ENCODE measurements at regions not wholly inside any gene's neighbourhood (a gene's known extent, or its start where the extent isn't known, plus 50 kb on each side); places are given as distances from the start of the nearest gene placed in this dataset.

DNA sequence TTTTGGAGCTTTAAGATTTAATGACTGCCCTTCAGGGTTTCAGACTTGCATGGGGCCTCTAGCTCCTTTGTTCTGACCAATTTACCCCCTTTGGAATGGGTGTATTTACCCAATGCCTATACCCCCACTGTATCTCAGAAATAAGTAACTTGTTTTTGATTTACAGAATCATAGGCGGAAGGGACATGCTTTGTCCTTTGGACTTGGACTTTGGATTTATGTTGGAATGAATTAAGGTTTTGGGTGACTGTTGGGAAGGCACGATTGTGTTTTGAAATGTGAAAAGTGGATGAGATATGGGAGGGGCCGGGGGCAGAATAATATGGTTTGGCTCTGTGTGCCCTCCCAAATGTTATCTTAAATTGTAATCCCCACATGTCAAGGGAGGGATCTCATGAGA, 1824.7 kb downstream of the PCDH7 start:
- Histone ChIP-seq H3K27ac (ENCODE audit: low read length) (no peak overlapping the region), H3K4me1 (ENCODE audit: control insufficient read depth in 1 of 2, insufficient read depth in 2 of 2, low read length in 2 of 2) (no peaks in the 10 kb centered on the region)

DNA sequence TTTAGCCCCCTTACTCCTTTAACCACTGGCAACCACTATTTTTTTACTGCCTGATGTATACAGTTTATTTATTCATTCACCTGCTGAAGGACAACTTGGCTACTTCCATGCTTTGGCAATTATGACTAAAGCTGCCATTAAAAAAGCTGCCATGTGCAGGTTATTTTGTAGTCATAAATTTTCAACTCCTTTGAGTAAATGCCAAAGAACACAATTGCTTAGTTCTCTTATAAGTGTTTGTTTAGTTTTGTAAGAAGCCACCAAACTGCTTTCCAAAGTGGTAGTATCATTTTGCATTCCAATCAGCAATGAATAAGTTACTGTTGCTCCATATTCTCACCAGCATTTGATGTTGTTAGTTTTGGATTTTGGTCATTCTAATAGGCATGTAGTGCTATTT, 1831.8 kb downstream of the PCDH7 start:
- Histone ChIP-seq H3K4me3 (ENCODE audit: low read depth in 1 of 2, low read length in 2 of 2) (no peak overlapping the region), H3K27ac (ENCODE audit: low read length) (no peak overlapping the region), H3K27me3 (ENCODE audit: low read depth, low read length) (no peaks in the 10 kb centered on the region), H3K4me1 (ENCODE audit: control insufficient read depth in 1 of 2, insufficient read depth in 2 of 2, low read length in 2 of 2) (no peaks in the 10 kb centered on the region), H3K36me3 (ENCODE audit: control insufficient read depth in 1 of 2, insufficient read depth in 2 of 2, low read length in 2 of 2) (no peaks in the 10 kb centered on the region), H3K9me3 (ENCODE audit: control insufficient read depth in 1 of 2, low read length in 2 of 2) (no peaks in the 10 kb centered on the region)

More for the DNA sequence above, 1824.7 kb downstream of the PCDH7 start:
- no peak overlapping the region for H3K4me3 ChIP-seq (ENCODE audit: low read depth in 1 of 2, low read length in 2 of 2)
- H3K27me3 ChIP-seq (ENCODE audit: low read depth, low read length), result no peaks in the 10 kb centered on the region
- no peaks in the 10 kb centered on the region for H3K9me3 ChIP-seq (ENCODE audit: control insufficient read depth in 1 of 2, low read length in 2 of 2)
- no peaks in the 10 kb centered on the region for H3K36me3 ChIP-seq (ENCODE audit: control insufficient read depth in 1 of 2, insufficient read depth in 2 of 2, low read length in 2 of 2)

DNA sequence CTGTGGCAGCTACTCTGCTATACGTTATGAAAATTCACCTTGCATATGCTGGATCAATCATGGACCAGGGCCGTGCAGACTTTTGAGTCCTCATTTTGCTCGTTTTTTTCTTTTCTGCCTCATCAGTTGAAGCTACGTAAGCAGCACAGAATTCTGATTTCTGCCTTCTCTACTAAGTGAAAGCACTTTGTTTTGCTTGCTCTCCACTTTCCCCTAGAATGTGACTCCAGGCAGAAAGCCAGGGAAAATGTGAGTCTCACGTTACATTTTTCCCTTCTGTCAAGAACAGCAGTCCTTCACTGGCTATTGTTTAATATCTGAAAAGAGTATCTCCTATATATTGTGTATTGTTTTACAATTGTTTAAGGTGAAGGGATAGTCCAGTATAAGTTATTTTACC, 1840.1 kb downstream of the PCDH7 start:
- H3K27ac ChIP-seq (ENCODE audit: low read length), result no peak overlapping the region
- peak overlapping the region; percentile 4 to 48 for H3K4me3 ChIP-seq (ENCODE audit: low read depth in 1 of 2, low read length in 2 of 2)
- no peaks in the 10 kb centered on the region for H3K4me1 ChIP-seq (ENCODE audit: control insufficient read depth in 1 of 2, insufficient read depth in 2 of 2, low read length in 2 of 2)
- no peaks in the 10 kb centered on the region for H3K27me3 ChIP-seq (ENCODE audit: low read depth, low read length)
- no peaks in the 10 kb centered on the region for H3K36me3 ChIP-seq (ENCODE audit: control insufficient read depth in 1 of 2, insufficient read depth in 2 of 2, low read length in 2 of 2)
- H3K9me3 ChIP-seq (ENCODE audit: control insufficient read depth in 1 of 2, low read length in 2 of 2), result no peaks in the 10 kb centered on the region

DNA sequence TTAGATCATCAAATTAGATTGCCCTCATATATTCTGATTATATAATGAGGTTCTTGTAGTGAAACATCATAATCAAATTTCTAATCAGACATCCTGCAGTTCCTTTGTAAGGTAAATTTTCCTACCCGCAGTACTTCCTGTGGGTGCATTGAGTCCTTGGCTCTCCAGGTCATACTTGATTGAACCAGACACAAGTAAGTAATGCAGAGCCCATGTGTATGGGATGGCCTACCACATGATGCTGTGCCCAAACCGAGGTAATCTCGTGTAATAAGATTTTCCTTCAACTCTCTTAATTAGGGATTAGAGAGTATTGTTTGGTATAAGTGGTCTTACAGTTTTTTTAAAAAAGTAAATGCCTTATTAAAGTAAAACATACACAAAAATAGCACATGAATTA, 1841.8 kb downstream of the PCDH7 start:
- no peaks in the 10 kb centered on the region for H3K27me3 ChIP-seq (ENCODE audit: low read depth, low read length)
- no peak overlapping the region for H3K27ac ChIP-seq (ENCODE audit: low read length)
- H3K4me1 ChIP-seq (ENCODE audit: control insufficient read depth in 1 of 2, insufficient read depth in 2 of 2, low read length in 2 of 2), result no peaks in the 10 kb centered on the region
- no peaks in the 10 kb centered on the region for H3K9me3 ChIP-seq (ENCODE audit: control insufficient read depth in 1 of 2, low read length in 2 of 2)
- H3K36me3 ChIP-seq (ENCODE audit: control insufficient read depth in 1 of 2, insufficient read depth in 2 of 2, low read length in 2 of 2), result no peaks in the 10 kb centered on the region
- no peak overlapping the region for H3K4me3 ChIP-seq (ENCODE audit: low read depth in 1 of 2, low read length in 2 of 2)

DNA sequence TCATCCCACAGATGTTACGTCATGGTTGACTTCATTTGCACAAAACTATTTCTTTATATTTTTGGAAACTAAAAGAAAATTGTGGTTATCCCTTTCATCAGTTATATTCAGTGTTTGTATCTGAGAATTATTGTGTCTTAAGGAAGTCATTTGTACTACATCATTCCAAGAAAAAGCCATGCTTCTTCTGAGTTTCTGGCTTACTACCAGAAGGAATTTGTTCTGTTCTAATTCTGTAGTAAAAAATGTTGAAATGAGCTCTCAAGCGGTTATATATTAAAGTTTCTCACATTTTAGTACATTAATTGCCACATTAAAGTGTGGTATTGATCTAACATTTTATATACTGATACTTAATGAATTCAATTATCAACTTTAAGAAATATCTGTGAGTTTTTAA, 1844.5 kb downstream of the PCDH7 start:
- H3K27ac ChIP-seq (ENCODE audit: low read length), result no peak overlapping the region
- H3K4me3 ChIP-seq (ENCODE audit: low read depth in 1 of 2, low read length in 2 of 2), result no peak overlapping the region
- H3K4me1 ChIP-seq (ENCODE audit: control insufficient read depth in 1 of 2, insufficient read depth in 2 of 2, low read length in 2 of 2), result no peaks in the 10 kb centered on the region
- H3K9me3 ChIP-seq (ENCODE audit: control insufficient read depth in 1 of 2, low read length in 2 of 2), result no peaks in the 10 kb centered on the region
- H3K27me3 ChIP-seq (ENCODE audit: low read depth, low read length), result no peaks in the 10 kb centered on the region
- no peaks in the 10 kb centered on the region for H3K36me3 ChIP-seq (ENCODE audit: control insufficient read depth in 1 of 2, insufficient read depth in 2 of 2, low read length in 2 of 2)

DNA sequence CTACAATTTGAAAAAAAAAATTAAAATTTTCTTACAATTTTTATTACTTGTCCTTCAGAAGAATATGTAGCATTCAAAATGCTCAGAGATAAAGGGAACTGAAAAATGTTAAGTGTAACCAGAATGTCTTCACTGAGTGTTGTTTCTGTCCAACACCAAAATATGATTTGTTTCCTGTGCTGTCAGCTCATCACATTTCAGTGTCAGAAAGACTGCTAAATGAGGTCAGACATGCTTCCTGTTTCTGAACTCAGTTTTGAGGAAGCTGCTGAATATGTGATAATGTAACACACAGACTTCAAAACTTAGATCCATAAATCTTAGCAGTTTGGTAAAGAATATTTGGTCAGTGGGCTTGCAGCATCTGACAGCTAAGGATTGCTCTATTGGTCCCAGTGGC, 1849.7 kb downstream of the PCDH7 start:
- no peaks in the 10 kb centered on the region for H3K9me3 ChIP-seq (ENCODE audit: control insufficient read depth in 1 of 2, low read length in 2 of 2)
- no peak overlapping the region for H3K4me3 ChIP-seq (ENCODE audit: low read depth in 1 of 2, low read length in 2 of 2)
- H3K27ac ChIP-seq (ENCODE audit: low read length), result no peak overlapping the region
- no peaks in the 10 kb centered on the region for H3K27me3 ChIP-seq (ENCODE audit: low read depth, low read length)
- no peaks in the 10 kb centered on the region for H3K4me1 ChIP-seq (ENCODE audit: control insufficient read depth in 1 of 2, insufficient read depth in 2 of 2, low read length in 2 of 2)
- H3K36me3 ChIP-seq (ENCODE audit: control insufficient read depth in 1 of 2, insufficient read depth in 2 of 2, low read length in 2 of 2), result no peaks in the 10 kb centered on the region

DNA sequence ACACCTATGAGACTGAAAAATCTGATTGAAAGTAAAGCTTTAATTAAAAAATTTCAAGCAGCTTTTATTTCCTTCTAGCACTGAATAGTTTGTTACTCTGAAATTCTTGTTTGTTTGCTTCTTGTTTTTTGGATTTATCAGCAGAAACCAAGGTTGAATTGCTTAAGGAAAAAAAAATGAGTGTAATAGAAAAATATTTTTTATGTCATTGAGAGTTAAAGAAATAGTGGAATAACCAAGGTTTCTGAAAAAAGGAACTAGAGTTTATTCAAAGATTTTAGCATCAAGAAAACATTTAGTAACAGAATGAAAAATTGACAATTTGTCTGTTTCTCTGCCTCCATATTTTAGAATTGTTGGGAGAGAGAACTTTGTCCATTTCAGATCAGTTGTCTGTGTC, 1852.2 kb downstream of the PCDH7 start:
- Histone ChIP-seq H3K4me3 (ENCODE audit: low read depth in 1 of 2, low read length in 2 of 2) (no peak overlapping the region), H3K27ac (ENCODE audit: low read length) (no peak overlapping the region), H3K27me3 (ENCODE audit: low read depth, low read length) (no peaks in the 10 kb centered on the region), H3K9me3 (ENCODE audit: control insufficient read depth in 1 of 2, low read length in 2 of 2) (no peaks in the 10 kb centered on the region), H3K36me3 (ENCODE audit: control insufficient read depth in 1 of 2, insufficient read depth in 2 of 2, low read length in 2 of 2) (no peaks in the 10 kb centered on the region), H3K4me1 (ENCODE audit: control insufficient read depth in 1 of 2, insufficient read depth in 2 of 2, low read length in 2 of 2) (no peaks in the 10 kb centered on the region)

DNA sequence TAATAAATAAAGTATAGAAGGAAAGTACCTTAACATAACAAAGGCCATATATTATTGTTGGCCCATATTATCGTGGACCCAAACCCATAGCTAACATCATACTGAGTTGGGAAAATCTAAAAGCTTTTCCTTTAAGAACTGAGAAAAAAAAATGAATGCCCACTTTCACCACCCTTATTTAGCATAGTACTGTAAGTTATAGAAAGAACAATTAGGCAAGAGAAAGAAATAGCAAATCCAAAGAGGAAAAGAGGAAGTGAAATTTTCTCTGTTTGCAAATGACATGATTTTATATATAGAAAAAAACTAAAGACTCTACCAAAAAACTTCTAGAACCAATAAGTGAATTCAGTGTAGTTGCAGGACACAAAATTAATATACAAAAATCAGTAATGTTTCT, 1854.6 kb downstream of the PCDH7 start:
- Histone ChIP-seq H3K36me3 (ENCODE audit: control insufficient read depth in 1 of 2, insufficient read depth in 2 of 2, low read length in 2 of 2) (no peaks in the 10 kb centered on the region), H3K27ac (ENCODE audit: low read length) (no peak overlapping the region), H3K4me3 (ENCODE audit: low read depth in 1 of 2, low read length in 2 of 2) (no peak overlapping the region), H3K9me3 (ENCODE audit: control insufficient read depth in 1 of 2, low read length in 2 of 2) (no peaks in the 10 kb centered on the region), H3K27me3 (ENCODE audit: low read depth, low read length) (no peaks in the 10 kb centered on the region), H3K4me1 (ENCODE audit: control insufficient read depth in 1 of 2, insufficient read depth in 2 of 2, low read length in 2 of 2) (no peaks in the 10 kb centered on the region)

DNA sequence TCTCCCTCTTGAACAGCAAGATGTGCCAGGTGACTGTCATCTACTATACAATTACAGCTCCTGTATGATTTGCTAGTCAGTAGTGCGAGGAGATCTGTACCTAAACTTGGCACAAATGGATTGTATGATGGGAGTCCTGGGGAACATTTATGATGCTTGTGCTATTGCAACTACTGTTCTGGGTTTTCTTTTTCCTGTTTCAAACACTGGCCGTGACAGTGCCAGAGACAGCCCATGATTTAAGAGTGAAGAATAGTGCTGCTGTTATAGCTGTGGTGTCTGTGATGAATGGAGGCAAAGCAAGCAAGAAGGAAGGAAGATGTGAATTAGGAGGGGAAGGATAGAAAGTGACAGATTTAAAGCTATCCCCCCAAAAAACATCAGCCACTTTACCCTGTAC, 1868.9 kb downstream of the PCDH7 start:
- no peak overlapping the region for H3K4me3 ChIP-seq (ENCODE audit: low read depth in 1 of 2, low read length in 2 of 2)
- H3K27me3 ChIP-seq (ENCODE audit: low read depth, low read length), result no peaks in the 10 kb centered on the region
- H3K4me1 ChIP-seq (ENCODE audit: control insufficient read depth in 1 of 2, insufficient read depth in 2 of 2, low read length in 2 of 2), result no peaks in the 10 kb centered on the region
- no peaks in the 10 kb centered on the region for H3K9me3 ChIP-seq (ENCODE audit: control insufficient read depth in 1 of 2, low read length in 2 of 2)
- H3K27ac ChIP-seq (ENCODE audit: low read length), result no peak overlapping the region
- H3K36me3 ChIP-seq (ENCODE audit: control insufficient read depth in 1 of 2, insufficient read depth in 2 of 2, low read length in 2 of 2), result no peaks in the 10 kb centered on the region

DNA sequence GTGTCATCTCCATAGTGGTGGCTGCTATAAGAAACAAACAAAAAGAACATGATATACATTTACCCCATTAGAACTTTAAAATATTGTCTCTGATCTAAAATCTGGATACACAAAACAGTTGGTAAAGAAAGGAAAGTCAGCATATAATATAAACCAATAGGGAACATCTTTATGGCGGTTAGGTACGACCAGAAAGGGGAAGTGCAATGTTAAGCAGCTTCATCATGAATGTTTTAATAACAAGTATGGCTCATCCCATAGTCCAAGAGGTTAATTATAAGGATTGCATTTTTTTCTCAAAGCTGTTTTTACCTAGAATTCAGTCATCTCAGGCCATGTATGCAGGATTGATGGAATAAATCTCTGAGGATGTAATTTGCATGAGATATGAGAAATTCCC, 1869.7 kb downstream of the PCDH7 start:
- H3K36me3 ChIP-seq (ENCODE audit: control insufficient read depth in 1 of 2, insufficient read depth in 2 of 2, low read length in 2 of 2), result no peaks in the 10 kb centered on the region
- no peak overlapping the region for H3K4me3 ChIP-seq (ENCODE audit: low read depth in 1 of 2, low read length in 2 of 2)
- H3K9me3 ChIP-seq (ENCODE audit: control insufficient read depth in 1 of 2, low read length in 2 of 2), result no peaks in the 10 kb centered on the region
- H3K27ac ChIP-seq (ENCODE audit: low read length), result no peak overlapping the region
- H3K4me1 ChIP-seq (ENCODE audit: control insufficient read depth in 1 of 2, insufficient read depth in 2 of 2, low read length in 2 of 2), result no peaks in the 10 kb centered on the region
- no peaks in the 10 kb centered on the region for H3K27me3 ChIP-seq (ENCODE audit: low read depth, low read length)

DNA sequence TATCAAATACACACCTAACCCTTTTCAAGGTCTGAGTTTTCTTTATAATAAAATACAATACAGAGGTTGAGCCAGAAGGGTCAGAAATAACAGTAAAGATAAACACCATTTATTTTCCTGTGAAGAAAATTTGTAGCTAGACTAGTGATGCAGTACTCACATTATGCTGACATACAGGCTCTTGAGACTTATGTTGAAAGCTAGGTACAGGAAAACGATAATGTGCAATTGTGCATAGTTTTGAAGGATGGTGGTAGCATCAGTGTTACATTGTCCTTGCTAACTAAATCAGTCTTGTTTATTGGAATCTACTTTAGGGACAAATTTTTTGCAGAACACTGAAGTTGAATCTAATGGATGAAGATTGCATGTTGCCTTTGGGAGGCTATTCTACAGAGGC, 1877.2 kb downstream of the PCDH7 start:
- no peaks in the 10 kb centered on the region for H3K36me3 ChIP-seq (ENCODE audit: control insufficient read depth in 1 of 2, insufficient read depth in 2 of 2, low read length in 2 of 2)
- H3K4me1 ChIP-seq (ENCODE audit: control insufficient read depth in 1 of 2, insufficient read depth in 2 of 2, low read length in 2 of 2), result no peaks in the 10 kb centered on the region
- no peak overlapping the region for H3K4me3 ChIP-seq (ENCODE audit: low read depth in 1 of 2, low read length in 2 of 2)
- H3K27ac ChIP-seq (ENCODE audit: low read length), result no peak overlapping the region
- H3K27me3 ChIP-seq (ENCODE audit: low read depth, low read length), result no peaks in the 10 kb centered on the region
- no peaks in the 10 kb centered on the region for H3K9me3 ChIP-seq (ENCODE audit: control insufficient read depth in 1 of 2, low read length in 2 of 2)

DNA sequence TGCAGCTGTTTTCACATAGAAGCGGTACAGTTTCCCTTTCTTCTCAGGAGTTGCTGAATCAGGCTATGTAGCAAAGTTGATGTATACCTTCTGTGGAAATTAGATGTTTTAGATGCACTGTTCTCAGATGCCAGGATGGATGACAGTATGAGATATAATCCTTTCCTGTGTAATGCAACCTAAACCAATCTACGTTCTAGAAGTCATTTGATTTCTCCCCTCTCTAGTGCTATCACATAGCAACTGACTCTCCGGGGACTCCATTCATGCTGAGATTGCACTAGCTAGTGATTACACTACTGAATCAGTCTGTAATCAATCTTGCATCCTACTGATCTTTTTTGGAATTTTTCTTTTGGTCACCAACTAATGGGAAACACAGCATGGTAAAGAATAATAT, 1881.7 kb downstream of the PCDH7 start:
- Histone ChIP-seq H3K9me3 (ENCODE audit: control insufficient read depth in 1 of 2, low read length in 2 of 2) (no peaks in the 10 kb centered on the region), H3K4me3 (ENCODE audit: low read depth in 1 of 2, low read length in 2 of 2) (no peak overlapping the region), H3K27me3 (ENCODE audit: low read depth, low read length) (no peaks in the 10 kb centered on the region), H3K36me3 (ENCODE audit: control insufficient read depth in 1 of 2, insufficient read depth in 2 of 2, low read length in 2 of 2) (no peaks in the 10 kb centered on the region), H3K27ac (ENCODE audit: low read length) (no peak overlapping the region), H3K4me1 (ENCODE audit: control insufficient read depth in 1 of 2, insufficient read depth in 2 of 2, low read length in 2 of 2) (no peaks in the 10 kb centered on the region)
